ENCODE measurements at regions not wholly inside any gene's neighbourhood (a gene's known extent, or its start where the extent isn't known, plus 50 kb on each side); places are given as distances from the start of the nearest gene placed in this dataset.

- TF ChIP-seq EZH2 (IDR thresholded peaks at IDR 0.05; ENCODE audit: low read depth) (no peak), CTCF (conservative IDR thresholded peaks at IDR 0.05) (no peak)
These were observed 391.1 kb upstream of the REG3G start for GRCh38 chr2:78634425-78634824.

Data from PC-9 (cell line).